DND-41 (cell line): ENCODE measurements at regions not wholly inside any gene's neighbourhood (a gene's known extent, or its start where the extent isn't known, plus 50 kb on each side); places are given as distances from the start of the nearest gene placed in this dataset.

Experiments
- CTCF ChIP-seq: IDR thresholded peaks from 2 replicates; pipeline ENCODE4 v1.5.1; 2012; ENCODE audit warnings: borderline replicate concordance, low read length, moderate library complexity, mild to moderate bottlenecking; ENCODE audit not compliant: poor library complexity, severe bottlenecking; ENCODE audit errors: extremely low read depth
- EZH2 ChIP-seq: IDR thresholded peaks from 3 replicates; pipeline ENCODE4 v1.6.1; 2012; ENCODE audit warnings: borderline replicate concordance, low read depth, mild to moderate bottlenecking, moderate library complexity, low read length, inconsistent platforms; ENCODE audit not compliant: severe bottlenecking

GRCh38 chr4:58075724-58076123, 965.5 kb upstream of the IGFBP7 start:
- TF ChIP-seq CTCF (no peak), EZH2 (no peak)
